ENCODE measurements at regions not wholly inside any gene's neighbourhood (a gene's known extent, or its start where the extent isn't known, plus 50 kb on each side); places are given as distances from the start of the nearest gene placed in this dataset.

DNA sequence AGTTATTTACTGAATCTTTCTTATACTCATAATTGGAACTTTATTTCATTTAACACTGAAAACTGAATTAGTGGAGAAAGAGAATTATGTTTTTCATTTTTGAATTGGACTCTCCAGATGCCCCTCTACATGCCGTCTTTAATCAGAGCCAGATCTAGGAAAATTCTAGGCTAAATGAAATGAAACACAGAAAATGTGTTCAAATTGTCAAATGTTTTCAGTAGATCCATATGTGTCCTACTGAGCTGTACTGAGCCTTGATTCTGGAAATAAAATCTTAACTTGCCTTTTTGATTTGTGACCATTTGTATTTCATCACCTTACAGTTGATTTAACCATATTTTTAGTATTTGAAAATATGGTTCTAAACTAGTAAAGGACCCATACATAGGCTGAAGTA, 64.0 kb upstream of the GK2 start:
- no peak overlapping the region for H3K4me3 Mint-ChIP-seq
- H3K27me3 Mint-ChIP-seq (ENCODE audit: low read depth in 3 of 3), result no peaks in the 10 kb centered on the region
- no peaks in the 10 kb centered on the region for H3K36me3 Mint-ChIP-seq
- no peaks in the 10 kb centered on the region for H3K4me1 Mint-ChIP-seq
- no peak for DNase-seq
- H3K9me3 Mint-ChIP-seq, result peaks cover 0 to 12% (median 3%) of the 10 kb centered on the region in 6 donors
- H3K27ac Mint-ChIP-seq, result no peak overlapping the region

DNA sequence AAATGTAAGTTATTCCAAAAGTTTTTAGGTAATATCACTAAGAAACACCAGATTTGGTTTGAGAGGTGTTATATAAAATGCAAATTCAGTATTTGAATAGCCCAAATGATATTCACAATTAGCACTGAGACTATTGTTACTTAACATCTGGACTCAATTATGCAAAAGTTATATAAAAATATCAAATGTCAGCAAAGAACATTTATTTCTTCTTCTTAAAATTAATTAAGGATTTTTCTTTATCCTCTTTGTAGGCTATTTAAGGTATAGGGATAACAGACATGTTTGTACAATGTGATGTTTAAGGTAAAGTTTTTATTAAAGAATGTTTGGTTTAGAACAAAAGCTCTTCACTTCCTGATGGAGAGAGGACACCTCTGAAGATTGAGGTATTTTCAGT, 63.3 kb upstream of the GK2 start:
- no peak overlapping the region for H3K27ac Mint-ChIP-seq
- no peaks in the 10 kb centered on the region for H3K27me3 Mint-ChIP-seq (ENCODE audit: low read depth in 3 of 3)
- H3K9me3 Mint-ChIP-seq, result peaks cover 0 to 12% (median 3%) of the 10 kb centered on the region in 6 donors
- H3K36me3 Mint-ChIP-seq, result no peaks in the 10 kb centered on the region
- H3K4me1 Mint-ChIP-seq, result no peaks in the 10 kb centered on the region
- no peak for DNase-seq
- H3K4me3 Mint-ChIP-seq, result no peak overlapping the region

- no peaks in the 10 kb centered on the region for H3K4me1 Mint-ChIP-seq
- no peak for DNase-seq
- H3K4me3 Mint-ChIP-seq, result no peak overlapping the region
- H3K36me3 Mint-ChIP-seq, result no peaks in the 10 kb centered on the region
- H3K9me3 Mint-ChIP-seq, result peaks cover 5 to 14% (median 8%) of the 10 kb centered on the region in 6 donors
- no peak overlapping the region for H3K27ac Mint-ChIP-seq
- H3K27me3 Mint-ChIP-seq (ENCODE audit: low read depth in 3 of 3), result peaks cover 0 to 1% (median 0%) of the 10 kb centered on the region in 3 donors
Measured at GRCh38 chr4:79467246-79467932, 59.4 kb upstream of the GK2 start.

DNA sequence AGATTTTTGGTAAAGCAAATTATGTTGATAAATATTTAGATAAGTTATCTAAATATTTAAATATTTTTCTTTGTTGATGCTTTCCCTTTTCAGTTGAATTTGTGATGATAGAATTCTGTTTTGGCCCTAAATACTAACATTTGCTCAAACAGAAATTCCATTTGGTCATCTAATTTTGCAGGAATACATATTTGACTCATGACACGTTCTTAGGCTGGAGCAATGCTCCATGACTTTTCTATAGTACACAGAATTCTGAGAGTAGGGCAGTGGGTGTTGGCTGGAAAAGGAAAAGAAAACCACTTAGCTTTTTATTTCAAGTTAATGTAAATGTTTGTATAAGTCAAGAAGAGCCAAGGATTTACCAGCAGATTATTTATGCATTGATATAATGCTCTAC, 58.6 kb upstream of the GK2 start:
- Mint-ChIP-seq H3K27ac (no peak overlapping the region), H3K27me3 (ENCODE audit: low read depth in 3 of 3) (peaks cover 0 to 1% (median 0%) of the 10 kb centered on the region in 3 donors), H3K4me1 (no peaks in the 10 kb centered on the region), H3K36me3 (no peaks in the 10 kb centered on the region), H3K9me3 (peaks cover 8 to 17% (median 10%) of the 10 kb centered on the region in 6 donors), H3K4me3 (no peak overlapping the region)
- no peak for DNase-seq

Data from immature natural killer cell (primary cell).